Astrocyte of the spinal cord (primary cell): ENCODE measurements at regions not wholly inside any gene's neighbourhood (a gene's known extent, or its start where the extent isn't known, plus 50 kb on each side); places are given as distances from the start of the nearest gene placed in this dataset.

Source experiments
- DNase-seq: peaks from one replicate; pipeline ENCODE4 v3.0.0; 2011; ENCODE audit warnings: low read depth, low spot score
- H3K4me3 ChIP-seq: 2 replicates; pipeline ENCODE4 v1.5.1; 2011; ENCODE audit warnings: low read depth, mild to moderate bottlenecking, low read length, moderate library complexity
- CTCF ChIP-seq: IDR thresholded peaks from 2 replicates; pipeline ENCODE4 v1.5.1; 2012; ENCODE audit warnings: low read depth, mild to moderate bottlenecking, low read length, inconsistent platforms
- in situ Hi-C: cut with HindIII; loops from 2 replicates; pipeline ENCODE4 v1.10.0; 2017; ENCODE audit warnings: low sequenced_read_pairs

GRCh38 chr1:190579552-190580193, 102.0 kb upstream of the BRINP3 start:
- in situ Hi-C loops, result no loop called here
- peak; percentile 3 for DNase-seq

GRCh38 chr1:190583862-190584261, 106.2 kb upstream of the BRINP3 start:
- in situ Hi-C loops, result no loop called here

More at GRCh38 chr1:190579552-190580193, 102.0 kb upstream of the BRINP3 start:
- no peak for TF ChIP-seq CTCF
- H3K4me3 ChIP-seq, result no peak overlapping the region

GRCh38 chr1:190588424-190588823, 110.8 kb upstream of the BRINP3 start:
- in situ Hi-C loops, result no loop called here
- no peak for DNase-seq
- H3K4me3 ChIP-seq, result no peak overlapping the region
- no peak for TF ChIP-seq CTCF

More at GRCh38 chr1:190583862-190584261, 106.2 kb upstream of the BRINP3 start:
- TF ChIP-seq CTCF, result no peak
- no peak overlapping the region for H3K4me3 ChIP-seq
- no peak for DNase-seq

- H3K4me3 ChIP-seq, result no peak overlapping the region
- in situ Hi-C loops, result no loop called here
- no peak for DNase-seq
- TF ChIP-seq CTCF, result no peak
Measured at GRCh38 chr1:190595438-190595837, 117.8 kb upstream of the BRINP3 start.

- TF ChIP-seq CTCF, result no peak
- DNase-seq, result no peak
- in situ Hi-C loops, result no loop called here
- no peak overlapping the region for H3K4me3 ChIP-seq
Measured at GRCh38 chr1:190597294-190597693, 119.6 kb upstream of the BRINP3 start.

- H3K4me3 ChIP-seq, result no peak overlapping the region
- DNase-seq, result no peak
- no peak for TF ChIP-seq CTCF
- in situ Hi-C loops, result no loop called here
Measured at GRCh38 chr1:190599670-190600069, 122.0 kb upstream of the BRINP3 start.
